Anterior cingulate cortex (tissue), 58 donors: ENCODE measurements at regions not wholly inside any gene's neighbourhood (a gene's known extent, or its start where the extent isn't known, plus 50 kb on each side); places are given as distances from the start of the nearest gene placed in this dataset.

Source experiments
- DNase-seq, 58 donors: peaks; one replicate each; lab custom pipeline; 2025; lab: John Stamatoyannopoulos, UW

GRCh38 chr5:158422653-158423515 lies 563.9 kb upstream of the CLINT1 start:
- DNase-seq: no peak

GRCh38 chr5:158421319-158421718 lies 562.4 kb upstream of the CLINT1 start:
- no peak for DNase-seq

- no peak for DNase-seq
These were observed 560.2 kb upstream of the CLINT1 start for GRCh38 chr5:158419186-158419585.

GRCh38 chr5:158414780-158415179 lies 555.8 kb upstream of the CLINT1 start:
- DNase-seq: no peak

GRCh38 chr5:158414333-158414762 lies 555.4 kb upstream of the CLINT1 start:
- DNase-seq: no peak

- DNase-seq: no peak
These were observed 554.3 kb upstream of the CLINT1 start for GRCh38 chr5:158413122-158413680.

- DNase-seq: no peak
These were observed 552.0 kb upstream of the CLINT1 start for GRCh38 chr5:158410976-158411375.

GRCh38 chr5:158409507-158409906 lies 550.6 kb upstream of the CLINT1 start:
- DNase-seq: no peak

- no peak for DNase-seq
These were observed 548.9 kb upstream of the CLINT1 start for GRCh38 chr5:158407824-158408195.

GRCh38 chr5:158406884-158407823 lies 548.2 kb upstream of the CLINT1 start:
- DNase-seq: no peak

- no peak for DNase-seq
These were observed 539.6 kb upstream of the CLINT1 start for GRCh38 chr5:158398360-158399201.

- no peak for DNase-seq
These were observed 538.3 kb upstream of the CLINT1 start for GRCh38 chr5:158397278-158397677.

- no peak for DNase-seq
These were observed 535.2 kb upstream of the CLINT1 start for GRCh38 chr5:158394102-158394501.

- DNase-seq: no peak
These were observed 534.5 kb upstream of the CLINT1 start for GRCh38 chr5:158393457-158393856.

GRCh38 chr5:158392753-158393152 lies 533.8 kb upstream of the CLINT1 start:
- no peak for DNase-seq

- no peak for DNase-seq
These were observed 531.6 kb upstream of the CLINT1 start for GRCh38 chr5:158390577-158390976.

GRCh38 chr5:158389786-158390185 lies 530.8 kb upstream of the CLINT1 start:
- no peak for DNase-seq

GRCh38 chr5:158388021-158388420 lies 529.1 kb upstream of the CLINT1 start:
- no peak for DNase-seq

- no peak for DNase-seq
These were observed 528.6 kb upstream of the CLINT1 start for GRCh38 chr5:158387499-158387898.

GRCh38 chr5:158385982-158386381 lies 527.0 kb upstream of the CLINT1 start:
- no peak for DNase-seq
